Motor neuron (in vitro differentiated cells): ENCODE measurements at regions not wholly inside any gene's neighbourhood (a gene's known extent, or its start where the extent isn't known, plus 50 kb on each side); places are given as distances from the start of the nearest gene placed in this dataset.

Experiments used
- ATAC-seq, 8 experiments: fragments of 200-7000 bp; cut with Tn5 transposase; replicated peaks in 6 of 8; 2 replicates each; pipeline ENCODE4 v1.8.0; 2021; ENCODE audit warnings: mild to moderate bottlenecking in 8 of 8, moderate library complexity in 8 of 8
- H3K27ac ChIP-seq, 2 donors: fragments of 250-450 bp; sonication (Bioruptor Pico); 2 replicates each; pipeline ENCODE4 v1.9.0; 2021; ENCODE audit warnings: antibody characterized with exemption in 2 of 2, mild to moderate bottlenecking in 2 of 2, moderate library complexity in 1 of 2
- H3K4me1 ChIP-seq, 2 donors: fragments of 250-450 bp; sonication (Bioruptor Pico); replicated peaks in 1 of 2; 2 replicates each; pipeline ENCODE4 v1.6.1; 2021; ENCODE audit warnings: antibody characterized with exemption in 2 of 2, mild to moderate bottlenecking in 2 of 2, moderate library complexity in 1 of 2
- H3K4me3 ChIP-seq, 5 donors: fragments of 250-450 bp; sonication (Bioruptor Pico); 2 replicates each; pipeline ENCODE4 v1.9.0; 2021; ENCODE audit warnings: antibody characterized with exemption in 5 of 5, mild to moderate bottlenecking in 5 of 5, moderate library complexity in 4 of 5
- WGBS, 10 experiments: fragments of 450-650 bp; shearing (Covaris generic); methylation state at CpG; one replicate each; pipeline ENCODE4 v1.0.0; 2022; 5-methylcytosine and 5-hydroxymethylcytosine counted together
- in situ Hi-C, 9 experiments: fragments of 400-800 bp; cut with MboI; loops; one replicate each; pipeline ENCODE4 v1.15.0; 2021; ENCODE audit warnings: low sequenced_read_pairs in 9 of 9, low pct_unique_long_range_greater_than_20kb in 2 of 9; ENCODE audit not compliant: unreplicated experiment in 9 of 9

- Histone ChIP-seq H3K4me3 (no peak overlapping the region), H3K4me1 (no peaks in the 10 kb centered on the region), H3K27ac (no peak overlapping the region)
- no peak for ATAC-seq
- in situ Hi-C loops = no loop called here
Observed at GRCh38 chr2:7987992-7988391, 693.9 kb upstream of the ID2 start.

- in situ Hi-C loops = no loop called here
- WGBS, 10 experiments = 0 to 80% (median 57%) methylated on average over 1 of the region's 1 CpG; no CpG with 5 or more reads in 5 of the 10 experiments
- Histone ChIP-seq H3K4me3 (no peak overlapping the region), H3K27ac (no peak overlapping the region), H3K4me1 (no peaks in the 10 kb centered on the region)
- ATAC-seq = peak in 1 of 8 experiments; percentile 14
Observed at GRCh38 chr2:7988440-7988839, 693.4 kb upstream of the ID2 start.

GRCh38 chr2:7989823-7990222 is 692.0 kb upstream of the ID2 start:
- Histone ChIP-seq H3K4me3 (no peak overlapping the region), H3K27ac (no peak overlapping the region), H3K4me1 (no peaks in the 10 kb centered on the region)
- in situ Hi-C loops = no loop called here
- WGBS, 10 experiments = 57 to 100% (median 82%) methylated on average over 1 to 3 of the region's 5 CpGs; no CpG with 5 or more reads in 4 of the 10 experiments
- no peak for ATAC-seq

GRCh38 chr2:7992612-7993602 is 688.9 kb upstream of the ID2 start:
- 0 to 100% (median 83%) methylated on average over 1 to 5 of the region's 5 CpGs for WGBS, 10 experiments
- ATAC-seq = peak in 2 of 8 experiments; percentile 59 to 73
- Histone ChIP-seq H3K4me3 (no peak overlapping the region), H3K4me1 (no peaks in the 10 kb centered on the region), H3K27ac (no peak overlapping the region)
- in situ Hi-C loops = no loop called here

- in situ Hi-C loops = no loop called here
- Histone ChIP-seq H3K4me3 (no peak overlapping the region), H3K27ac (no peak overlapping the region), H3K4me1 (no peaks in the 10 kb centered on the region)
- peak in 1 of 8 experiments; percentile 47 for ATAC-seq
- 60 to 93% (median 81%) methylated on average over 1 to 4 of the region's 6 CpGs; no CpG with 5 or more reads in 4 of the 10 experiments for WGBS, 10 experiments
Observed at GRCh38 chr2:7994397-7994951, 687.4 kb upstream of the ID2 start.

GRCh38 chr2:7997279-7997678 is 684.6 kb upstream of the ID2 start:
- in situ Hi-C loops = no loop called here
- H3K4me1 ChIP-seq = peaks cover 0 to 3% of the 10 kb centered on the region in 2 donors
- H3K4me3 ChIP-seq = no peak overlapping the region
- WGBS, 10 experiments = 50 to 100% (median 86%) methylated on average over 1 to 2 of the region's 2 CpGs; no CpG with 5 or more reads in 3 of the 10 experiments
- ATAC-seq = no peak
- no peak overlapping the region for H3K27ac ChIP-seq

GRCh38 chr2:7999683-8000476 is 682.0 kb upstream of the ID2 start:
- in situ Hi-C loops = no loop called here
- ATAC-seq = peak in 5 of 8 experiments; percentile 32 to 65 (median 44)
- peaks cover 3 to 10% of the 10 kb centered on the region in 2 donors for H3K4me1 ChIP-seq

GRCh38 chr2:8000870-8001269 is 681.0 kb upstream of the ID2 start:
- peaks cover 3 to 10% of the 10 kb centered on the region in 2 donors for H3K4me1 ChIP-seq
- no peak overlapping the region for H3K27ac ChIP-seq
- WGBS, 10 experiments = 100% methylated on average over 1 of the region's 1 CpG; no CpG with 5 or more reads in 6 of the 10 experiments
- ATAC-seq = no peak
- in situ Hi-C loops = no loop called here
- H3K4me3 ChIP-seq = no peak overlapping the region

More at GRCh38 chr2:7999683-8000476, 682.0 kb upstream of the ID2 start:
- WGBS, 10 experiments = 19 to 97% (median 56%) methylated on average over 1 to 9 of the region's 11 CpGs
- no peak overlapping the region for H3K27ac ChIP-seq
- no peak overlapping the region for H3K4me3 ChIP-seq

- 72 to 100% (median 93%) methylated on average over 2 to 8 of the region's 8 CpGs; no CpG with 5 or more reads in 1 of the 10 experiments for WGBS, 10 experiments
- no peak for ATAC-seq
- H3K27ac ChIP-seq = no peak overlapping the region
- in situ Hi-C loops = no loop called here
- peaks cover 3 to 10% of the 10 kb centered on the region in 2 donors for H3K4me1 ChIP-seq
- H3K4me3 ChIP-seq = no peak overlapping the region
Observed at GRCh38 chr2:8002765-8003393, 679.0 kb upstream of the ID2 start.

GRCh38 chr2:8003462-8004075 is 678.3 kb upstream of the ID2 start:
- no peak overlapping the region for H3K4me3 ChIP-seq
- ATAC-seq = peak; percentile 62 to 93 (median 74)
- peaks cover 3 to 10% of the 10 kb centered on the region in 2 donors for H3K4me1 ChIP-seq
- no peak overlapping the region for H3K27ac ChIP-seq
- in situ Hi-C loops = no loop called here
- WGBS, 10 experiments = 0 to 93% (median 84%) methylated on average over 3 to 5 of the region's 13 CpGs; no CpG with 5 or more reads in 3 of the 10 experiments

- ATAC-seq = peak in 7 of 8 experiments; percentile 69 to 85 (median 71)
- no peak overlapping the region for H3K4me3 ChIP-seq
- peaks cover 3 to 10% of the 10 kb centered on the region in 2 donors for H3K4me1 ChIP-seq
- H3K27ac ChIP-seq = no peak overlapping the region
- in situ Hi-C loops = no loop called here
- WGBS, 10 experiments = 0 to 83% (median 70%) methylated on average over 2 to 4 of the region's 4 CpGs; no CpG with 5 or more reads in 2 of the 10 experiments
Observed at GRCh38 chr2:8004250-8004681, 677.6 kb upstream of the ID2 start.

GRCh38 chr2:8006181-8006580 is 675.7 kb upstream of the ID2 start:
- H3K4me1 ChIP-seq = peaks cover 3 to 7% of the 10 kb centered on the region in 2 donors
- H3K4me3 ChIP-seq = no peak overlapping the region
- H3K27ac ChIP-seq = no peak overlapping the region
- no peak for ATAC-seq
- in situ Hi-C loops = no loop called here
